SK-N-SH (cell line): ENCODE measurements at regions not wholly inside any gene's neighbourhood (a gene's known extent, or its start where the extent isn't known, plus 50 kb on each side); places are given as distances from the start of the nearest gene placed in this dataset.
A peak's percentile ranks its signal among the peaks of the same experiment; 100 is the strongest.

Source experiments
- CTCF ChIA-PET: fragments of 300-600, 350-600 bp; formaldehyde crosslinking; extraction: SDS; loops from one replicate; lab custom pipeline; 2021; lab: Yijun Ruan, JAX
- POLR2A ChIA-PET: fragments of 350-600 bp; sonication (Branson Sonifier 250); formaldehyde crosslinking; extraction: SDS; loops from one replicate; lab custom pipeline; 2020; ENCODE audit warnings: antibody characterized with exemption, inconsistent platforms; lab: Yijun Ruan, JAX
- DNase-seq: peaks from one replicate; pipeline ENCODE4 v3.0.0; 2012
- H2AFZ ChIP-seq: fragments of 200-600 bp; sonication (generic); 2 replicates; pipeline ENCODE4 v1.8.1; 2016; ENCODE audit warnings: antibody characterized with exemption, mild to moderate bottlenecking, low read depth
- H3F3A ChIP-seq: fragments of 200-600 bp; sonication (generic); replicated peaks from 2 replicates; pipeline ENCODE3; 2016; ENCODE audit warnings: antibody characterized with exemption, mild to moderate bottlenecking; ENCODE audit not compliant: insufficient read depth
- H3K27ac ChIP-seq, 2 experiments: fragments of 200-500 bp in 1 of 2; fragments of 200-600 bp in 1 of 2; sonication (Bioruptor generic) in 1 of 2; sonication (generic), shearing (Covaris generic) in 1 of 2; 2 replicates each; pipeline versions ENCODE4 v1.5.1 to v1.6.1; 2014 to 2016; ENCODE audit warnings: low read depth in 2 of 2, inconsistent platforms in 1 of 2, low read length in 1 of 2, mild to moderate bottlenecking in 1 of 2, mixed read lengths in 1 of 2
- H3K27me3 ChIP-seq: fragments of 200-600 bp; sonication (generic), shearing (Covaris generic); 2 replicates; pipeline ENCODE4 v1.6.1; 2016; ENCODE audit warnings: mixed run types; ENCODE audit not compliant: insufficient read depth
- H3K36me3 ChIP-seq, 2 experiments: fragments of 200-500 bp in 1 of 2; fragments of 200-600 bp in 1 of 2; sonication (Bioruptor generic) in 1 of 2; sonication (generic) in 1 of 2; replicated peaks in 1 of 2; 2 replicates each; pipeline versions ENCODE3 to v1.5.1; 2014 to 2016; ENCODE audit warnings: low read length in 1 of 2, mild to moderate bottlenecking in 1 of 2; ENCODE audit not compliant: insufficient read depth in 2 of 2, control insufficient read depth in 1 of 2
- H3K4me1 ChIP-seq, 2 experiments: fragments of 200-500 bp in 1 of 2; fragments of 200-600 bp in 1 of 2; sonication (Bioruptor generic) in 1 of 2; sonication (generic), shearing (Covaris generic) in 1 of 2; 2 replicates each; pipeline versions ENCODE4 v1.5.1 to v1.6.1; 2014 to 2016; ENCODE audit warnings: low read depth in 1 of 2, low read length in 1 of 2, mixed run types in 1 of 2; ENCODE audit not compliant: insufficient read depth in 2 of 2, control insufficient read depth in 1 of 2
- H3K4me2 ChIP-seq: fragments of 200-600 bp; sonication (generic), shearing (Covaris generic); 2 replicates; pipeline ENCODE4 v1.6.1; 2017; ENCODE audit warnings: mixed run types
- H3K4me3 ChIP-seq, 2 experiments: fragments of 200-500 bp in 1 of 2; fragments of 200-600 bp in 1 of 2; sonication (Bioruptor generic) in 1 of 2; sonication (generic), shearing (Covaris generic) in 1 of 2; 2 replicates each; pipeline versions ENCODE4 v1.5.1 to v1.8.1; 2014 to 2016; ENCODE audit warnings: low read depth in 2 of 2, inconsistent platforms in 1 of 2, low read length in 1 of 2, mild to moderate bottlenecking in 1 of 2, mixed read lengths in 1 of 2, moderate library complexity in 1 of 2
- H3K79me2 ChIP-seq: fragments of 200-600 bp; sonication (generic); 2 replicates; pipeline ENCODE4 v1.8.1; 2017; ENCODE audit warnings: mild to moderate bottlenecking; ENCODE audit not compliant: insufficient read depth
- H3K9ac ChIP-seq: fragments of 200-600 bp; sonication (generic); 2 replicates; pipeline ENCODE4 v1.6.1; 2017; ENCODE audit warnings: mixed run types
- H3K9me2 ChIP-seq: fragments of 200-600 bp; sonication (generic); 2 replicates; pipeline ENCODE4 v1.6.1; 2017; ENCODE audit warnings: mixed run types
- H3K9me3 ChIP-seq: fragments of 200-600 bp; sonication (generic); 2 replicates; pipeline ENCODE4 v1.6.1; 2017; ENCODE audit warnings: mixed run types, mild to moderate bottlenecking, moderate library complexity
- H4K20me1 ChIP-seq: fragments of 200-600 bp; sonication (generic); 2 replicates; pipeline ENCODE4 v1.6.1; 2017; ENCODE audit warnings: mild to moderate bottlenecking, mixed run types; ENCODE audit not compliant: insufficient read depth
- CHD2 ChIP-seq: fragments of 150-350 bp; IDR thresholded peaks from 2 replicates; pipeline ENCODE4 v1.6.1; 2018; ENCODE audit warnings: low read length; ENCODE audit not compliant: partially characterized antibody
- ELF1 ChIP-seq: IDR thresholded peaks from 2 replicates; pipeline ENCODE4 v1.4.0; 2012
- EZH2phosphoT487 ChIP-seq: fragments of 200-600 bp; sonication (generic); IDR thresholded peaks from 2 replicates; pipeline ENCODE4 v1.6.1; 2017; ENCODE audit warnings: low read depth, mixed run types, mild to moderate bottlenecking, antibody characterized with exemption, moderate library complexity, borderline replicate concordance
- FOSL2 ChIP-seq: IDR thresholded peaks from 2 replicates; pipeline ENCODE4 v1.4.0; 2012; ENCODE audit warnings: low read depth, mild to moderate bottlenecking, moderate library complexity, borderline replicate concordance
- MAX ChIP-seq: IDR thresholded peaks from 2 replicates; pipeline ENCODE4 v1.4.0; 2012; ENCODE audit warnings: low read depth
- NFIC ChIP-seq: IDR thresholded peaks from 2 replicates; pipeline ENCODE4 v1.4.0; 2012; ENCODE audit warnings: borderline replicate concordance
- POLR2AphosphoS5 ChIP-seq: IDR thresholded peaks from 2 replicates; pipeline ENCODE4 v1.6.1; 2012; ENCODE audit warnings: low read depth, low read length
- RAD21 ChIP-seq: IDR thresholded peaks from 2 replicates; pipeline ENCODE4 v1.6.1; 2012; ENCODE audit warnings: mild to moderate bottlenecking, low read length
- RXRA ChIP-seq: IDR thresholded peaks from 2 replicates; pipeline ENCODE4 v1.4.0; 2012; ENCODE audit warnings: low read depth, mild to moderate bottlenecking, borderline replicate concordance
- SMC3 ChIP-seq: IDR thresholded peaks from 2 replicates; pipeline ENCODE4 v1.6.1; 2012; ENCODE audit warnings: low read depth, low read length, improper control_type of control experiment
- USF1 ChIP-seq: IDR thresholded peaks from 2 replicates; pipeline ENCODE4 v1.4.0; 2012; ENCODE audit warnings: low read depth, borderline replicate concordance
- YY1 ChIP-seq: IDR thresholded peaks from 2 replicates; pipeline ENCODE4 v1.4.0; 2012; ENCODE audit warnings: low read depth, mild to moderate bottlenecking
- WGBS: methylation state at CpG from one replicate; pipeline ENCODE4 v1.1.6; 2017; ENCODE audit warnings: low lambda C conversion rate; 5-methylcytosine and 5-hydroxymethylcytosine counted together
- TF ChIP-seq, protein P1 (sequence below): fragments of 200-600 bp; sonication (generic); IDR thresholded peaks from 2 replicates; pipeline ENCODE4 v1.6.1; 2017; ENCODE audit warnings: antibody characterized with exemption, mild to moderate bottlenecking, moderate library complexity
- TF ChIP-seq, protein P2 (sequence below): fragments of 150-350 bp; IDR thresholded peaks from 2 replicates; pipeline ENCODE4 v1.6.1; 2016; ENCODE audit warnings: mild to moderate bottlenecking, low read depth, low read length
- TF ChIP-seq, protein P3 (sequence below): fragments of 150-350 bp; IDR thresholded peaks from 2 replicates; pipeline ENCODE4 v1.6.1; 2017; ENCODE audit warnings: antibody characterized with exemption, low read length, low read depth, borderline replicate concordance
- TF ChIP-seq, protein P4 (sequence below): IDR thresholded peaks from 2 replicates; pipeline ENCODE4 v1.4.0; 2012; ENCODE audit warnings: low read depth, borderline replicate concordance

GRCh38 chr6:144482142-144482541 is 197.0 kb downstream of the UTRN start:
- POLR2A ChIA-PET = interaction anchor here (0.7 kb wide), 1 partner anchor 1144 kb away, joined by 3 read pairs; no protein-coding TSS in a partner anchor
- no peaks in the 10 kb centered on the region for H4K20me1 ChIP-seq
- TF ChIP-seq, protein P1, sequence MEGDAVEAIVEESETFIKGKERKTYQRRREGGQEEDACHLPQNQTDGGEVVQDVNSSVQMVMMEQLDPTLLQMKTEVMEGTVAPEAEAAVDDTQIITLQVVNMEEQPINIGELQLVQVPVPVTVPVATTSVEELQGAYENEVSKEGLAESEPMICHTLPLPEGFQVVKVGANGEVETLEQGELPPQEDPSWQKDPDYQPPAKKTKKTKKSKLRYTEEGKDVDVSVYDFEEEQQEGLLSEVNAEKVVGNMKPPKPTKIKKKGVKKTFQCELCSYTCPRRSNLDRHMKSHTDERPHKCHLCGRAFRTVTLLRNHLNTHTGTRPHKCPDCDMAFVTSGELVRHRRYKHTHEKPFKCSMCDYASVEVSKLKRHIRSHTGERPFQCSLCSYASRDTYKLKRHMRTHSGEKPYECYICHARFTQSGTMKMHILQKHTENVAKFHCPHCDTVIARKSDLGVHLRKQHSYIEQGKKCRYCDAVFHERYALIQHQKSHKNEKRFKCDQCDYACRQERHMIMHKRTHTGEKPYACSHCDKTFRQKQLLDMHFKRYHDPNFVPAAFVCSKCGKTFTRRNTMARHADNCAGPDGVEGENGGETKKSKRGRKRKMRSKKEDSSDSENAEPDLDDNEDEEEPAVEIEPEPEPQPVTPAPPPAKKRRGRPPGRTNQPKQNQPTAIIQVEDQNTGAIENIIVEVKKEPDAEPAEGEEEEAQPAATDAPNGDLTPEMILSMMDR = peak; percentile 66
- peak; percentile 69 for TF ChIP-seq RAD21
- TF ChIP-seq SMC3 = peak; percentile 79
- TF ChIP-seq, protein P2, sequence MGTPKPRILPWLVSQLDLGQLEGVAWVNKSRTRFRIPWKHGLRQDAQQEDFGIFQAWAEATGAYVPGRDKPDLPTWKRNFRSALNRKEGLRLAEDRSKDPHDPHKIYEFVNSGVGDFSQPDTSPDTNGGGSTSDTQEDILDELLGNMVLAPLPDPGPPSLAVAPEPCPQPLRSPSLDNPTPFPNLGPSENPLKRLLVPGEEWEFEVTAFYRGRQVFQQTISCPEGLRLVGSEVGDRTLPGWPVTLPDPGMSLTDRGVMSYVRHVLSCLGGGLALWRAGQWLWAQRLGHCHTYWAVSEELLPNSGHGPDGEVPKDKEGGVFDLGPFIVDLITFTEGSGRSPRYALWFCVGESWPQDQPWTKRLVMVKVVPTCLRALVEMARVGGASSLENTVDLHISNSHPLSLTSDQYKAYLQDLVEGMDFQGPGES = no peak
- TF ChIP-seq EZH2phosphoT487 = no peak
- no peak for TF ChIP-seq RXRA
- TF ChIP-seq, protein P3, sequence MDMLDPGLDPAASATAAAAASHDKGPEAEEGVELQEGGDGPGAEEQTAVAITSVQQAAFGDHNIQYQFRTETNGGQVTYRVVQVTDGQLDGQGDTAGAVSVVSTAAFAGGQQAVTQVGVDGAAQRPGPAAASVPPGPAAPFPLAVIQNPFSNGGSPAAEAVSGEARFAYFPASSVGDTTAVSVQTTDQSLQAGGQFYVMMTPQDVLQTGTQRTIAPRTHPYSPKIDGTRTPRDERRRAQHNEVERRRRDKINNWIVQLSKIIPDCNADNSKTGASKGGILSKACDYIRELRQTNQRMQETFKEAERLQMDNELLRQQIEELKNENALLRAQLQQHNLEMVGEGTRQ = no peak
- TF ChIP-seq FOSL2 = no peak
- TF ChIP-seq, all 33 proteins: peak for 3
- Histone ChIP-seq H3F3A (no peaks in the 10 kb centered on the region), H3K36me3 (peaks cover 4 to 10% of the 10 kb centered on the region in 2 experiments), H3K9me2 (no peaks in the 10 kb centered on the region), H3K4me3 (peak overlapping the region in 1 of 2 experiments; percentile 14; a peak in 1 of 4 replicates), H3K27ac (no peak overlapping the region), H3K4me2 (no peak overlapping the region), H3K9ac (no peak overlapping the region), H3K9me3 (no peaks in the 10 kb centered on the region), H3K27me3 (no peaks in the 10 kb centered on the region), H3K4me1 (no peaks in the 10 kb centered on the region; a peak in 1 of 4 replicates), H3K79me2 (no peaks in the 10 kb centered on the region), H2AFZ (no peak overlapping the region)
- CTCF ChIA-PET = interaction anchor here (0.6 to 2.4 kb wide), 14 partner anchors 9 to 907 kb away, joined by 3 to 9 read pairs (median 4); no protein-coding TSS in a partner anchor
- WGBS = 5% methylated on average over 4 of the region's 4 CpGs
- peak; percentile 51 for DNase-seq

DNA sequence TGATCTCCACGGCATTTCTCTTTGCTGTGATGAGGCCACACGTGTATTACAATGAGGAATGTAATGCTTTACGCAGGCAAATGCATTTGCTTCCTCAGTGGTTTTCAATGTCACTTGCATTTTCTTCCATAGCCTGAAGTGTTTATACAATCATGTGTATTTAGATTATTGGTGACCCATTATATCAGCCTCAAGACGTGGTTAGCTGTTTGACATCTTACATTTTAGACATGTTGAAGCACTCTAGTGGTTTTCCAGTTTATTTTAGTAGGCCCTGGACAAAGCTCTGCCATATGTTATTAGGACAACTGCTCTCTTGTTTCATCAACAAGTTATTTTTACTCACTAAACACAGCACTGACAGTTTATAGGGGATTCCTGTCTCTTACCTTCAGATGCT is 200.4 kb downstream of the UTRN start:
- peaks cover 7 to 10% of the 10 kb centered on the region in 2 experiments for H3K36me3 ChIP-seq
- 30% methylated on average over 4 of the region's 4 CpGs for WGBS
- H4K20me1 ChIP-seq = no peaks in the 10 kb centered on the region
- DNase-seq = no peak
- CTCF ChIA-PET = no interaction called here
- H2AFZ ChIP-seq = no peak overlapping the region
- H3K4me1 ChIP-seq = no peaks in the 10 kb centered on the region
- H3K9me2 ChIP-seq = no peaks in the 10 kb centered on the region
- POLR2A ChIA-PET = no interaction called here
- no peaks in the 10 kb centered on the region for H3K9me3 ChIP-seq
- no peak overlapping the region for H3K4me3 ChIP-seq
- no peaks in the 10 kb centered on the region for H3K79me2 ChIP-seq
- TF ChIP-seq YY1 (no peak), POLR2AphosphoS5 (no peak), MAX (no peak), EZH2phosphoT487 (no peak), CHD2 (no peak), USF1 (no peak), NFIC (no peak), ELF1 (no peak)
- TF ChIP-seq, protein P4, sequence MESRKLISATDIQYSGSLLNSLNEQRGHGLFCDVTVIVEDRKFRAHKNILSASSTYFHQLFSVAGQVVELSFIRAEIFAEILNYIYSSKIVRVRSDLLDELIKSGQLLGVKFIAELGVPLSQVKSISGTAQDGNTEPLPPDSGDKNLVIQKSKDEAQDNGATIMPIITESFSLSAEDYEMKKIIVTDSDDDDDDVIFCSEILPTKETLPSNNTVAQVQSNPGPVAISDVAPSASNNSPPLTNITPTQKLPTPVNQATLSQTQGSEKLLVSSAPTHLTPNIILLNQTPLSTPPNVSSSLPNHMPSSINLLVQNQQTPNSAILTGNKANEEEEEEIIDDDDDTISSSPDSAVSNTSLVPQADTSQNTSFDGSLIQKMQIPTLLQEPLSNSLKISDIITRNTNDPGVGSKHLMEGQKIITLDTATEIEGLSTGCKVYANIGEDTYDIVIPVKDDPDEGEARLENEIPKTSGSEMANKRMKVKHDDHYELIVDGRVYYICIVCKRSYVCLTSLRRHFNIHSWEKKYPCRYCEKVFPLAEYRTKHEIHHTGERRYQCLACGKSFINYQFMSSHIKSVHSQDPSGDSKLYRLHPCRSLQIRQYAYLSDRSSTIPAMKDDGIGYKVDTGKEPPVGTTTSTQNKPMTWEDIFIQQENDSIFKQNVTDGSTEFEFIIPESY = no peak
- TF ChIP-seq, protein P3 = no peak
- no peaks in the 10 kb centered on the region for H3F3A ChIP-seq
- H3K4me2 ChIP-seq = no peak overlapping the region
- H3K9ac ChIP-seq = no peak overlapping the region
- no peaks in the 10 kb centered on the region for H3K27me3 ChIP-seq
- H3K27ac ChIP-seq = no peak overlapping the region
